Medulla oblongata (tissue), 1 donor: ENCODE measurements at regions not wholly inside any gene's neighbourhood (a gene's known extent, or its start where the extent isn't known, plus 50 kb on each side); places are given as distances from the start of the nearest gene placed in this dataset.
A peak's percentile ranks its signal among the peaks of the same experiment; 100 is the strongest.
"Not testable (repeated sequence)": the region's sequence is repeated elsewhere in the genome, so short reads cannot be mapped to it uniquely, and the experiment has no call there.

Experiments
- DNase-seq: peaks from one replicate; pipeline ENCODE4 v3.0.0-alpha.2; 2015; ENCODE audit errors: extremely low spot score

DNA sequence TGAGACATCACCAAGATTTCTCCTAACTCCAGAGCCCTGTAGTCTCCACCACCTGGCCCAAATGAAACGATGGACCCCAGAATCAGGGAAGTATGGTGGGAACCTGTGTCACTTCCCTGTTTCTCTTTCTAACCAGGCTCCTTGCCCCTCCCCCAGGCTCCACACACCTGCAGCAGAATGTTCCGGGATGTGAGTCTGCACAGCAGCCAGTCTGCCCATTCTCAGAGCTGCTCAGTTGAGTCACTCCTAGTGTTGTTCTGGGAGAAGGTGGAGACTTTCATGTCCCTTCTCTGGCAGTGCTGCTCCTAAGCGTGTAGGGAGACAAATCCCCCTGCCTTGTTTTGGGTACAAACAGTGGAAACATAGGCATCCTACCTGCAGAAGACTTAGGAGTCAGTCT lies 76.0 kb upstream of the XPA start:
- no peak for DNase-seq

- DNase-seq, result no peak
Observed at GRCh38 chr9:97773723-97774122, 76.6 kb upstream of the XPA start.

- DNase-seq, result no peak
Observed at GRCh38 chr9:97774673-97775072, 77.5 kb upstream of the XPA start.

GRCh38 chr9:97778740-97779139 lies 74.3 kb upstream of the FOXE1 start:
- not testable (repeated sequence) for DNase-seq

GRCh38 chr9:97779608-97780007 lies 73.4 kb upstream of the FOXE1 start:
- DNase-seq, result no peak

DNA sequence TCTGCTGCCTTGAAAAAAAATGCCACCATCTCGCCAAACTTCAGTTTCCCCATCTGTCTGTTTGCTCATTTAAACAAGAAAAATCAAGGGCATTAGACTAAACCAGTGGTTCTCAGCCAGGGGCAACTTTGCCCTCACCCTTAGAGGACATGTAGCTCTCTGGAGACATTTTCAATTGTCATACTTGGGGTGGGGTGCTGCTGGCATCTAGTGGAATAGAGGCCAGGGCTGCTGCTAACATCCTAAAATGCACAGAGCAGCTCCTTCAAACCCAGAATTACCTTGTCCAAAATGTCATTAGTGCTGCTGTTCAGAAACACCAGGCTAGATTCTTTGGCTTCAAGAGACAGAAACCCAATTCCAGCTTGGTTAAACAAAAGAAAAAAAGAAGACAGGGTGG lies 71.1 kb upstream of the FOXE1 start:
- no peak for DNase-seq

- no peak for DNase-seq
Observed at GRCh38 chr9:97786341-97786740, 66.7 kb upstream of the FOXE1 start.

GRCh38 chr9:97787551-97787950 lies 65.5 kb upstream of the FOXE1 start:
- no peak for DNase-seq

GRCh38 chr9:97788763-97789663 lies 64.0 kb upstream of the FOXE1 start:
- DNase-seq, result no peak

- DNase-seq, result no peak
Observed at GRCh38 chr9:97790542-97790941, 62.5 kb upstream of the FOXE1 start.

GRCh38 chr9:97791542-97791941 lies 61.5 kb upstream of the FOXE1 start:
- no peak for DNase-seq

DNA sequence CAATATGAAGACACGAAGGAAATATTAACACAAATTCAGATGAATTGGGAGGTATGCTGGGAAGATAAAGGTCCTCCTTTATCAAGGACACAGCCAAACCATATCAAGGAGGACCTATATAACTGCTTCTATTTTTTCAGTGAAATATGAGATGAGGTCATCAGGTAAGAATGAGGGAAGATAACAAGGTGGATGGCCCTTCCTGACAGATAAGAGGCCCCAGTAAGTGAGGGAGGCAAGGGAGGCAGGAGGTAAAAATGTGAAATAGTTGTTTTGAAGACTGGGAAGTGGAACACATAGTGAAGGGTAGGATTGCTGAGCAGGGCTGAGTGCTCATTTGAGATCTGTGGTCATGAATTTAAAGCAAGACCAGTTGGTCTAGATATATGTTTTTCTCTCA lies 60.0 kb upstream of the FOXE1 start:
- DNase-seq, result no peak

GRCh38 chr9:97794666-97795065 lies 58.4 kb upstream of the FOXE1 start:
- no peak for DNase-seq

DNA sequence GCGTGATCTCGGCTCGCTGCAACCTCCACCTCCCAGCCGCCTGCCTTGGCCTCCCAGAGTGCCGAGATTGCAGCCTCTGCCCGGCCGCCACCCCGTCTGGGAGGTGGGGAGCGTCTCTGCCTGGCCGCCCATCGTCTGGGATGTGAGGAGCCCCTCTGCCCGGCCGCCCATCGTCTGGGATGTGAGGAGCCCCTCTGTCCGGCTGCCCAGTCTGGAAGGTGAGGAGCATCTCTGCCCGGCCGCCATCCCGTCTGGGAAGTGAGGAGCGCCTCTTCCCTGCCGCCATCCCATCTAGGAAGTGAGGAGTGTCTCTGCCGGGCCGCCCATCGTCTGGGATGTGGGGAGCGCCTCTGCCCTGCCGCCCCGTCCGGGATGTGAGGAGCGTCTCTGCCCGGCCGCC lies 56.9 kb upstream of the FOXE1 start:
- DNase-seq, result not testable (repeated sequence)

DNA sequence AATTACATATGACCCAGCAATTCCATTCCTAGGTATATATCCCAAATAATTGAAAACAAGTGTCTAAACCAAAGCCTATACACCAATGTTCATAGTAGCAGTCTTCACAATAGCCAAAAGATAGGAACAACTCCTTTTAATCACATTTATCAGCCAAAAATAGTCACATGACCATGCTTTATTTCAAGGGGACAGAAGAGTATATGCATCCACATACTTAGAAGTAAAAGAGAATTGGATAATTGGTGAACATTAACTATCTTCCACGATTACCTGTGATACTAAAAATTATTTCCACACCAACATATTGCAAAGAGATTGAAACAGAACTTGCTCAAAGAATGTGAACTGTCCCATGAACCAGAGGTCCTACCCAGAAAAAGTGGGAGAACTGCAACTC lies 51.8 kb upstream of the FOXE1 start:
- DNase-seq, result no peak

GRCh38 chr9:97802276-97802675 lies 50.8 kb upstream of the FOXE1 start:
- no peak for DNase-seq

GRCh38 chr9:97803167-97804058 lies 49.6 kb upstream of the FOXE1 start:
- peak; percentile 73 for DNase-seq
